Thymus (tissue), 11 donors: ENCODE measurements at regions not wholly inside any gene's neighbourhood (a gene's known extent, or its start where the extent isn't known, plus 50 kb on each side); places are given as distances from the start of the nearest gene placed in this dataset.

Experiments used
- DNase-seq, 9 donors: peaks; one replicate each; pipeline ENCODE4 v3.0.0-alpha.2; 2013; ENCODE audit warnings: low spot score in 9 of 9, low read depth in 6 of 9, missing footprints in 1 of 9
- H3K27ac ChIP-seq, 2 donors: one replicate each; pipeline ENCODE4 v1.5.1; 2013; ENCODE audit warnings: control low read depth in 1 of 2, low read depth in 1 of 2, low read length in 1 of 2, mild to moderate bottlenecking in 1 of 2, moderate library complexity in 1 of 2
- H3K27me3 ChIP-seq, 2 donors: one replicate each; pipeline ENCODE4 v1.5.1; 2013; ENCODE audit warnings: low read length in 1 of 2; ENCODE audit not compliant: control insufficient read depth in 2 of 2, insufficient read depth in 1 of 2
- H3K36me3 ChIP-seq, 2 donors: one replicate each; pipeline ENCODE4 v1.5.1; 2013; ENCODE audit warnings: low read length in 1 of 2, mild to moderate bottlenecking in 1 of 2, moderate library complexity in 1 of 2; ENCODE audit not compliant: control insufficient read depth in 2 of 2, insufficient read depth in 2 of 2
- H3K4me1 ChIP-seq, 2 donors: one replicate each; pipeline ENCODE4 v1.5.1; 2013; ENCODE audit warnings: low read length in 2 of 2; ENCODE audit not compliant: control insufficient read depth in 2 of 2, insufficient read depth in 2 of 2
- H3K4me3 ChIP-seq, 2 donors: one replicate each; pipeline ENCODE4 v1.5.1; 2013; ENCODE audit warnings: low read length in 2 of 2, control low read depth in 1 of 2, mild to moderate bottlenecking in 1 of 2
- H3K9me3 ChIP-seq, 2 donors: one replicate each; pipeline ENCODE4 v1.5.1; 2013; ENCODE audit warnings: low read length in 1 of 2, mild to moderate bottlenecking in 1 of 2; ENCODE audit not compliant: control insufficient read depth in 2 of 2, insufficient read depth in 1 of 2
- WGBS: extraction: QIAGEN DNeasy Blood & Tissue Kit; methylation state at CpG from one replicate; pipeline ENCODE4 v1.1.7; 2013; 5-methylcytosine and 5-hydroxymethylcytosine counted together
- donor health status: healthy.

GRCh38 chr6:1247056-1247455, 64.8 kb upstream of the FOXQ1 start:
- Histone ChIP-seq H3K27me3 (no peaks in the 10 kb centered on the region), H3K4me1 (no peaks in the 10 kb centered on the region), H3K4me3 (no peak overlapping the region), H3K9me3 (no peaks in the 10 kb centered on the region), H3K36me3 (no peaks in the 10 kb centered on the region), H3K27ac (no peak overlapping the region)
- whole genome bisulfite sequencing = 89% methylated on average over 5 of the region's 5 CpGs
- no peak for DNase-seq

- H3K36me3 ChIP-seq = no peaks in the 10 kb centered on the region
- no peak overlapping the region for H3K27ac ChIP-seq
- H3K4me3 ChIP-seq = no peak overlapping the region
- no peaks in the 10 kb centered on the region for H3K27me3 ChIP-seq
- H3K9me3 ChIP-seq = no peaks in the 10 kb centered on the region
- DNase-seq = no peak
- WGBS = 83% methylated on average over 16 of the region's 16 CpGs
- H3K4me1 ChIP-seq = no peaks in the 10 kb centered on the region
Observed at GRCh38 chr6:1244941-1245340, 67.0 kb upstream of the FOXQ1 start.

- Histone ChIP-seq H3K36me3 (no peaks in the 10 kb centered on the region), H3K27me3 (no peaks in the 10 kb centered on the region), H3K9me3 (no peaks in the 10 kb centered on the region), H3K4me3 (no peak overlapping the region), H3K27ac (no peak overlapping the region), H3K4me1 (no peaks in the 10 kb centered on the region)
- WGBS = 93% methylated on average over 5 of the region's 5 CpGs
- DNase-seq = no peak
Observed at GRCh38 chr6:1244278-1244677, 67.6 kb upstream of the FOXQ1 start.

GRCh38 chr6:1242446-1242845, 69.5 kb upstream of the FOXQ1 start:
- WGBS = 93% methylated on average over 3 of the region's 3 CpGs
- Histone ChIP-seq H3K9me3 (no peaks in the 10 kb centered on the region), H3K27me3 (no peaks in the 10 kb centered on the region), H3K4me3 (no peak overlapping the region), H3K27ac (no peak overlapping the region), H3K36me3 (no peaks in the 10 kb centered on the region), H3K4me1 (no peaks in the 10 kb centered on the region)
- DNase-seq = no peak

GRCh38 chr6:1242021-1242420, 69.9 kb upstream of the FOXQ1 start:
- WGBS = 79% methylated on average over 4 of the region's 4 CpGs

GRCh38 chr6:1240766-1241318, 71.1 kb upstream of the FOXQ1 start:
- H3K4me3 ChIP-seq = no peak overlapping the region
- H3K4me1 ChIP-seq = no peaks in the 10 kb centered on the region
- no peaks in the 10 kb centered on the region for H3K36me3 ChIP-seq
- no peak overlapping the region for H3K27ac ChIP-seq
- 94% methylated on average over 2 of the region's 2 CpGs for WGBS
- H3K27me3 ChIP-seq = no peaks in the 10 kb centered on the region
- no peak for DNase-seq
- H3K9me3 ChIP-seq = no peaks in the 10 kb centered on the region

More at GRCh38 chr6:1242021-1242420, 69.9 kb upstream of the FOXQ1 start:
- Histone ChIP-seq H3K4me1 (no peaks in the 10 kb centered on the region), H3K27me3 (no peaks in the 10 kb centered on the region), H3K9me3 (no peaks in the 10 kb centered on the region), H3K4me3 (no peak overlapping the region), H3K36me3 (no peaks in the 10 kb centered on the region), H3K27ac (no peak overlapping the region)
- no peak for DNase-seq

GRCh38 chr6:1239805-1240204, 72.1 kb upstream of the FOXQ1 start:
- Histone ChIP-seq H3K9me3 (no peaks in the 10 kb centered on the region), H3K36me3 (no peaks in the 10 kb centered on the region), H3K27ac (no peak overlapping the region), H3K4me1 (no peaks in the 10 kb centered on the region), H3K4me3 (no peak overlapping the region), H3K27me3 (no peaks in the 10 kb centered on the region)
- 90% methylated on average over 7 of the region's 7 CpGs for WGBS
- no peak for DNase-seq

GRCh38 chr6:1238040-1238439, 73.9 kb upstream of the FOXQ1 start:
- no peaks in the 10 kb centered on the region for H3K27me3 ChIP-seq
- 90% methylated on average over 8 of the region's 8 CpGs for WGBS
- no peak overlapping the region for H3K4me3 ChIP-seq
- H3K36me3 ChIP-seq = no peaks in the 10 kb centered on the region
- no peaks in the 10 kb centered on the region for H3K9me3 ChIP-seq
- DNase-seq = no peak
- H3K27ac ChIP-seq = no peak overlapping the region
- no peaks in the 10 kb centered on the region for H3K4me1 ChIP-seq

- Histone ChIP-seq H3K4me3 (no peak overlapping the region), H3K9me3 (no peaks in the 10 kb centered on the region), H3K36me3 (no peaks in the 10 kb centered on the region), H3K4me1 (no peaks in the 10 kb centered on the region), H3K27ac (no peak overlapping the region), H3K27me3 (no peaks in the 10 kb centered on the region)
- WGBS = 92% methylated on average over 15 of the region's 15 CpGs
- no peak for DNase-seq
Observed at GRCh38 chr6:1237636-1238035, 74.3 kb upstream of the FOXQ1 start.

GRCh38 chr6:1235825-1236224, 76.1 kb upstream of the FOXQ1 start:
- no peaks in the 10 kb centered on the region for H3K4me1 ChIP-seq
- no peak overlapping the region for H3K4me3 ChIP-seq
- no peaks in the 10 kb centered on the region for H3K36me3 ChIP-seq
- H3K27ac ChIP-seq = no peak overlapping the region
- H3K9me3 ChIP-seq = no peaks in the 10 kb centered on the region
- H3K27me3 ChIP-seq = no peaks in the 10 kb centered on the region
- WGBS = 86% methylated on average over 6 of the region's 6 CpGs
- no peak for DNase-seq
